ENCODE measurements at regions not wholly inside any gene's neighbourhood (a gene's known extent, or its start where the extent isn't known, plus 50 kb on each side); places are given as distances from the start of the nearest gene placed in this dataset.

DNA sequence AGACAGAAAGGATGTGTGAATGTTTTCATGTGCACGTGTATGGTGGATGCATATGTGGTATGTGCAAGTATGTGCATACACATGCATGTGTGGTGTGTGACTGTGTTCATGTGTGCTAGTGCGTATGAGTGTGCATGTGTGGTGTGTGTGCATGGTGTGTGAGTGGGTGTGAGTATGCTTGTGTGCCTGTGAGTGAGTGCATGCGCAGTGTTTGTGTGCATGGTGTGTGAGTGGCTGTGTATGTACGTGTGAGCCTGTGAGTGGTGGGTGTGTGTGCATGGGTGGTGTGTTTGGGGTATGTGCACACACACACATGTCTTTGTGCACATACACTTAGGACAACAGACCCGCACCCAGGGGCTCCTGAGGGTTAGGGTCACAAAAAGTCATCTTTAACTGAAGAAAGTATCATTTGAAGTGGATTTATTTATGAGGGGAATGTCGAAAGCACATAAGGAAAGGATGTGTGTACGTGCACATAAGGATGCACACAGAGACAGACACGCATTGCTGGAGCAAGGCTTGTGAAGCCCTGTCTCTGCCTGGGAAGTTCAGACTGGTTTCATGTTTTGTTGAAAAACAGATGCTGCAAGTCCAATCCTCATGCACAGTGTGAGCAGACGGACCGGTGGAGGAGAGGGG lies 237.0 kb downstream of the SYK start:
- TF ChIP-seq, protein P1, sequence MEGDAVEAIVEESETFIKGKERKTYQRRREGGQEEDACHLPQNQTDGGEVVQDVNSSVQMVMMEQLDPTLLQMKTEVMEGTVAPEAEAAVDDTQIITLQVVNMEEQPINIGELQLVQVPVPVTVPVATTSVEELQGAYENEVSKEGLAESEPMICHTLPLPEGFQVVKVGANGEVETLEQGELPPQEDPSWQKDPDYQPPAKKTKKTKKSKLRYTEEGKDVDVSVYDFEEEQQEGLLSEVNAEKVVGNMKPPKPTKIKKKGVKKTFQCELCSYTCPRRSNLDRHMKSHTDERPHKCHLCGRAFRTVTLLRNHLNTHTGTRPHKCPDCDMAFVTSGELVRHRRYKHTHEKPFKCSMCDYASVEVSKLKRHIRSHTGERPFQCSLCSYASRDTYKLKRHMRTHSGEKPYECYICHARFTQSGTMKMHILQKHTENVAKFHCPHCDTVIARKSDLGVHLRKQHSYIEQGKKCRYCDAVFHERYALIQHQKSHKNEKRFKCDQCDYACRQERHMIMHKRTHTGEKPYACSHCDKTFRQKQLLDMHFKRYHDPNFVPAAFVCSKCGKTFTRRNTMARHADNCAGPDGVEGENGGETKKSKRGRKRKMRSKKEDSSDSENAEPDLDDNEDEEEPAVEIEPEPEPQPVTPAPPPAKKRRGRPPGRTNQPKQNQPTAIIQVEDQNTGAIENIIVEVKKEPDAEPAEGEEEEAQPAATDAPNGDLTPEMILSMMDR (IDR thresholded peaks at IDR 0.05; ENCODE audit: unreplicated experiment in 3 of 3) = no peak
- Mint-ChIP-seq H3K27ac (peak overlapping the region in 2 of 3 experiments; percentile 45 to 52), H3K9me3 (no peaks in the 10 kb centered on the region), H3K4me3 (no peak overlapping the region), H3K4me1 (peaks cover 17% of the 10 kb centered on the region), H3K36me3 (ENCODE audit: low read depth) (no peaks in the 10 kb centered on the region), H3K27me3 (ENCODE audit: low read depth) (peaks cover 20% of the 10 kb centered on the region)

DNA sequence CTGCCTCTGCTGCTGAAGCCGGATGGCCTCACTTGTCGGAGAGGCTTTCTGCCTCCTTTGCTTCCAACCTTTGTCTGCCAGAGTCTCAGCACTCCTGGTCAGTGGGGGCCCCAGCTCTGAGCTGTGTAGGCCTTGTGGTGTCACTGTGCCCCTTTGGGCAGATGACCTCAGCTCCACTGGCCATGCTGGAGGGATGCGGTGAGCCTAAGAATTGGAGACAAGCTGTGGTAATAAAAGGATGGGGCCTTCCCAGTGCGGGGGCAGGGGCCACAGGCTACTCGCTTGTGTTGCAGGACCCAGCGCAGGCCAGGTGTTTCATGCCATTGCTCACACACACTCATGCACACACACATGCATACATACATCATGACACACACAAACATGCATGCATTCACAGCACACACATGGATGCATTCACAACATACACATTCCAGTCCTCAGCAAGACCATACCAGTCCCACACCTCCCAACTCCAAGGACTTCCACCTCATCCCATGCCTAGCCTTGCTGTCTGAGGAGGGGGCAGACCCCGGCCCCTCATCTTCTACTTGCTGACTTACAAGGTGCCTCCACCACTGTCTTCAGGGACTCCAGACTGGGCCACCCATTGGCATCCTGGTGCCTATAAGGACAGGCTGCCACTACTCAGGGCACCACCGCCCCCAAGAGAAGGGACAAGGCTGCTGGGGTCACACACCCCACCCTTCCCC lies 237.7 kb downstream of the SYK start:
- H3K9me3 Mint-ChIP-seq = no peaks in the 10 kb centered on the region
- peaks cover 22% of the 10 kb centered on the region for H3K4me1 Mint-ChIP-seq
- no peaks in the 10 kb centered on the region for H3K36me3 Mint-ChIP-seq (ENCODE audit: low read depth)
- peaks cover 20% of the 10 kb centered on the region for H3K27me3 Mint-ChIP-seq (ENCODE audit: low read depth)
- H3K4me3 Mint-ChIP-seq = no peak overlapping the region
- H3K27ac Mint-ChIP-seq = no peak overlapping the region
- TF ChIP-seq, protein P1 (IDR thresholded peaks at IDR 0.05; ENCODE audit: unreplicated experiment in 3 of 3) = no peak

DNA sequence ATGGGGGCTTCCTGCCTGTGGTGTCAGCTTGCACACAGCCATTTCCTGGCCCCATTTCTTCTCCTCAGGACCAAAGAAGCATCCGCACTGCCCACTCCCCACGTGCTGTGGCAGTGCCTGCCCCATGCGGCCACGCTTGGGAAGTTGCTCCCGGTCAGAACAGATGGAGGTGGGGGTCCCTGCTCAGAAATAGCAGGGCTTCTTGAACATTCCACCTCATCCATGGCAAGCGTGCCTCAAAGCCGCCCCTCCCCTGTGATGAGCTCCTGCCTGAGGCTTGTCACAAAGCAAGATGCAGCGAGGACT lies 238.2 kb downstream of the SYK start:
- Mint-ChIP-seq H3K36me3 (ENCODE audit: low read depth) (no peaks in the 10 kb centered on the region), H3K27me3 (ENCODE audit: low read depth) (peaks cover 20% of the 10 kb centered on the region), H3K9me3 (no peaks in the 10 kb centered on the region), H3K4me1 (peaks cover 22% of the 10 kb centered on the region), H3K27ac (no peak overlapping the region), H3K4me3 (no peak overlapping the region)
- TF ChIP-seq, protein P1 (IDR thresholded peaks at IDR 0.05; ENCODE audit: unreplicated experiment in 3 of 3) = no peak

DNA sequence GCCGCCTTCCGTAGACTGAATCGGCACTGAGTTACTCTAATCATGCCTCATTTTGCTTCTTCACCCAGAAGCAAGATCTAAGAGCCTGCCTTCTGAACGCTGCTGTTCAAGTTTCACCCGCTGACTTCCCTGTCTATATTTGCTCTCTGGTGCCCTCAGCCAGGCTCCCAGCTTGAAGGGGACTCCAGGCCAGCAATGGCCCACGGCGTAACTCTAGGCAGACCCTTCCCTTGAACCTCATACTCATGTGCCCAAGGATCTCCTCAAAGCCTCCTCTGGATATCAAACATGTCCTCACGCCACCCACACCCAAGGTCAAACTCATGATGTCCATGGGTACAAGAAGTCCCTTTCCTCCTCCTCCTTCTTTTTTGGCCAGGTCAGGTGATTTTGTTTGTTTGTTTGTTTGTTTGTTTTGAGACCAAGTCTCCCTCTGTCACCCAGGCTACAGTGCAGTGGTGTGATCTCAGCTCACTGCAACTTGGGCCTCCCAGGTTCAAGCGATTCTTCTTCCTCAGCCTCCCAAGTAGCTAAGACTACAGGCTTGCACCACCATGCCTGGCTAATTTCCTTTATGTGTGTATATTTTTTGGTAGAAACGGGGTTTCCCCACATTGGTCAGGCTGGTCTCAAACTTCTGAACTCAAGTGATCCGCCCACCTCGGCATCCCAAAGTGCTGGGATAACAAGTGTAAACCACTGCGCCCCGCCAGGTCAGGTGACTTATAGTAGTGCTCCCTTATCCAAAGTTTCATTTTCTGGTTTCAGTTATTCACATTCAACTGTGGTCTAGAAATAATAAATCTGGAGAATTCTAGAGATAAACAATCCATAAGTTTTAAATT lies 239.0 kb downstream of the SYK start:
- Mint-ChIP-seq H3K4me1 (peaks cover 22% of the 10 kb centered on the region), H3K36me3 (ENCODE audit: low read depth) (no peaks in the 10 kb centered on the region), H3K9me3 (no peaks in the 10 kb centered on the region), H3K27me3 (ENCODE audit: low read depth) (peaks cover 17% of the 10 kb centered on the region), H3K27ac (no peak overlapping the region), H3K4me3 (no peak overlapping the region)
- TF ChIP-seq, protein P1 (IDR thresholded peaks at IDR 0.05; ENCODE audit: unreplicated experiment in 3 of 3) = no peak

DNA sequence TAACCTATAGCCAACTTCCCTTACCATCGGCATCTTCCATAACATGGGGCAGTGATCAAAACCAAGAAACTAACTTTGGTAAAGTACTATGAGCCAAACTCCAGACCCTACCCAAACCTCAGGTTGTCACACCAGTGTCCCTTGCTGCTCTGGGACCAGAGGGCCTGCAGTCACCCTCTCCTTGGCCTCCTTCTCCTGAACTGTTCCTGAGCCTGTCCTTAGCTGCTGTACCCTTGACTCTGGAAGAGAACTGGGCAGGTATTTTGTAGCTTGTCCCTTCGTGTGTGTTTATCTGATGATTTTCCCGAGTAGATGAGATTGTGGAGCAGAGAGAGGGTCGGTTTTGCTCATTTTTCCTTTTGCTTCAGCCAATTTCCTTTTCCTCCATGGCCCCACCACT lies 240.4 kb downstream of the SYK start:
- H3K9me3 Mint-ChIP-seq = no peaks in the 10 kb centered on the region
- H3K27ac Mint-ChIP-seq = no peak overlapping the region
- H3K27me3 Mint-ChIP-seq (ENCODE audit: low read depth) = peaks cover 17% of the 10 kb centered on the region
- TF ChIP-seq, protein P1 (IDR thresholded peaks at IDR 0.05; ENCODE audit: unreplicated experiment in 3 of 3) = no peak
- peaks cover 21% of the 10 kb centered on the region for H3K4me1 Mint-ChIP-seq
- H3K4me3 Mint-ChIP-seq = no peak overlapping the region
- no peaks in the 10 kb centered on the region for H3K36me3 Mint-ChIP-seq (ENCODE audit: low read depth)

Data from nephron (organoid).